Right renal cortex interstitium (tissue), 3 donors: ENCODE measurements at regions not wholly inside any gene's neighbourhood (a gene's known extent, or its start where the extent isn't known, plus 50 kb on each side); places are given as distances from the start of the nearest gene placed in this dataset.
A peak's percentile ranks its signal among the peaks of the same experiment; 100 is the strongest.
"Not testable (repeated sequence)": the region's sequence is repeated elsewhere in the genome, so short reads cannot be mapped to it uniquely, and the experiment has no call there.

Experiments used
- DNase-seq, 3 donors: peaks; one replicate each; pipeline ENCODE4 v3.0.0-alpha.2; 2013; ENCODE audit warnings: low read depth in 3 of 3, low spot score in 2 of 3

GRCh38 chr1:95852483-95853070, 618.6 kb downstream of the RWDD3 start:
- no peak for DNase-seq

DNA sequence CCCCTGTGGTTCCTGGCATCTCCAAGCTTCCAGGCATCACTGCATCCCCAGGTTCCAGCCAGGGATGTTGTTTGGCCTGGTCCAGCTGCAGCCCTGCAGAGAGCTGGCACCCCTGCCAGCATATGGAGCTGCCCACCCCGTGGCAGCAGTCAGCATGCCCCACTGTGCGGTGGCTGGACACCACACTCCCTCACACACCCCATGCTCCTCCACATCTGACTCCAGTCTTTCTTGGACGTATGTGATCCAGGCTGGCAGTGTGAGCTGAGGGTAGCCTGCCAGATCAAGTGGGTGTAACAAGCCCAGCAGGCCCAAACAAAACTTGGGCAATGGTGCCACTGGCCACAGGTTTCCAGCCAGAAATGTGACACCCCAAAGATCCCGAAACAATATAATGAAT, 620.4 kb downstream of the RWDD3 start:
- no peak for DNase-seq

DNA sequence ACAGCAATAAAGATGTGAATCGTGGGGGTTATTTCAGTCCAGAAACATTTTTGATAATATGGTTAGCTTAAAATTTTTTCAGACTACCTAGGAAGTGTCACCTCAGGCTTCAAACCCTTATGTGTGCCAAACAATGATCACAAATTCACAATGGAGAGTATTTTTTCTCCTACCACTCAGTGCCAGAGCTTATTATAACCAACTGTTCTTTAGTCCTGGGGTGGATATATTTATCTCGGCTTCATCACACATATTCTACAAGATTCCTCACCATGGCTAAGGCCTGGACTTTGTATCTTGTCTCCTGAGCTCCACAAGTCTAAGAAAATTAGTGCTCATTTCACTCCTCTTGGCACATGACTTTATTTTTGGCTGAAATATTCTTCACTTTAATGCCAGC, 629.1 kb downstream of the RWDD3 start:
- no peak for DNase-seq

DNA sequence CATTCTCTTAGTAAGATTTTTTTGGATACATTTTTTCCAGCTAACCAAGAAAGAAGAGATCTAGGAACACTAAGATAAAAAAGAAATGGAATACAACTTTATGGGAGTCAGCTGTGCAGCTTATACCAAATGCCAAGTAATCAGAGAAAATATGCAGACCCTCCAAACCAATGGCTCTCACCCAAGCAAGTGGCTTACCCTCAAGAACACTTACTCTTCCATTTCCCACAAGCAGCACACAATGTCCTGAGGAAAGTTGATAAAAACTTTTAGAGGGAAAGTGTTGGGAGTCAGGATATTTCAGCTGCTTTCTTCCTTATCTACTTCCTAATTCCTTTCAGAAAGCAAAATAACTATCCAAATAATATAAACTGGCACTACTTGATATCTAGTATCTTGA, 631.8 kb downstream of the RWDD3 start:
- DNase-seq: no peak

DNA sequence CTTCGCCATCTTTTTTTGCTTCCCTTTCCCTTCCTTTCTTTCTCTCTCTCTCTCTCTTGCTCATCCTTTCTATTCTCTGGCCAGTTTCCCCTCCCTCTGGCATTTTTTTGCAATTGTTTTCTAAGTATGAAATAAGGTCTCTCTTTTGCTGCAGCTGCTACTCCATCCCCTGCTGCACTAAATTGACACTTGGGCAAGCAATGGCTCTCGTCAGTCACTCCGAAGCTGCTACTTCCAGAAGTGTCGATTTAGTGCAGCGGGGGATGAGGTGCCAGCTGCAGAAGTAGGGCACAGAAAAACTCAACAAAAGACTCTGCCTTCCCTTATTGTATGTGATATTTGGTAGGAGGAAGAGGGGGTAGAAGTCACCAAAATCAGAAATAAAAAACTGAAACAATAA, 642.3 kb downstream of the RWDD3 start:
- no peak for DNase-seq

DNA sequence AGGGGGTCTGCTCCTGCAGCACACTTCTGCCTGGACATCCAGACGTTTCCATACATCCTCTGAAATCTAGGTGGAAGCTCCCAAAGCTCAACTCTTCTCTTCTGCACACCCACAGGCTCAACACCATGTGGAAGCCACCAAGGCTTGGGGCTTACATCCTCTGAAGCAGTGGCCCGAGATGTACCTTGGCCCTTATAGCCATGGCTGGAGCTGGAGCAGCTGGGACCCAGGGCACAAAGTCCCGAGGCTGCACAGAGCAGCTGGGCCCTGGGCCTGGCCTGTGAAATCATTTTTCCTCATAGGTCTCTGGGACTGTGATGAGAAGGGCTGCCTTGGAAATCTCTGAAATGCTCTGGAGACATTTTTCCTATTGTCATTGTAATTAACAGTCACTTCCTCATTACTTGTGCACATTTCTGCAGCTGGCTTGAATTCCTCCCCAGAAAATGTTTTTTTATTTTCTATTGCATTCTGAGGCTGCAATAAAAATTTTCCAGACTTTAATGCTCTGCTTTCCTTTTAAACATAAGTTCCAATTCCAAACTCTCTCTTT, 645.6 kb downstream of the RWDD3 start:
- no peak for DNase-seq

- DNase-seq: no peak
These were observed 655.0 kb downstream of the RWDD3 start for GRCh38 chr1:95888941-95889390.

DNA sequence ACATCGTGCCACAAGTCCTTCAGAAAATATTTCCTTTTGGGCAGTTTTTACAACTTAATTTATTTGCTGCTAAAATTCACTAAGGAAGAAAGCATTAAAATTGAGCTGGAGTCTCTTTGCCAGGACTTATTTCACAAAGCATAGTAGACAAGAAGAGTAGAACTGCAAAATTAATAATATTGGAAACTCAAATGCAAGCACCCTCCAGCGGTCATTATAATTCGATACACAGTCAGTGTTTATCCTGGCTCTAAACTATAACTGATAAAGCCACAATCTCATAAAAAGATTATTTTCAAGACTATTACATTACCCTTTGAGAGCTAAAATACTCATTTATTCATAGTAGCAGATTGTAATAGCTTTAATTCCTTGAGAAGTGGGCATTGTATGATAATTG, 655.4 kb downstream of the RWDD3 start:
- no peak for DNase-seq

GRCh38 chr1:95893921-95894320, 659.9 kb downstream of the RWDD3 start:
- DNase-seq: no peak

GRCh38 chr1:95903060-95903459, 669.0 kb downstream of the RWDD3 start:
- no peak for DNase-seq

GRCh38 chr1:95905818-95906395, 671.9 kb downstream of the RWDD3 start:
- no peak for DNase-seq

DNA sequence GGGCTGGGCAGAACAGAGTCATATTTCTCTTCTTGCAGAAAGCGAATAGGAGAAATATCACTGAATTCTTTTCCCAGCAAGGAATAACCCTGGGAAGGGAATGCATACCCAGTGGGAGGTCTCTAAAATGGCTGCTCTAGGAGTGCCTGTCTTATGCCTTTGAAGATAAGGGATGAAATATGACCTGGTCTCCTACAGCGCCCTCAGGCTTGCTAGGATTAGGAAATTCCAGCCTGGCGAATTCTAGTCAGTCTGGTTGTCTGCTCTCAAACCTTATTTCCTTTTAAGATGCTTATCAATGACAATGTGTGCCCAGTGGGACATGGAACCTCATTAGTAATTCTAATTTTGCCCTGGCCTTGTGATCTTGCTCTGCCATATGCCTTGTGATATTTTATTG, 677.7 kb downstream of the RWDD3 start:
- not testable (repeated sequence) for DNase-seq

GRCh38 chr1:95916616-95917015, 682.6 kb downstream of the RWDD3 start:
- no peak for DNase-seq

- DNase-seq: no peak
These were observed 690.7 kb downstream of the RWDD3 start for GRCh38 chr1:95924684-95925083.

GRCh38 chr1:95926331-95926730, 692.3 kb downstream of the RWDD3 start:
- DNase-seq: no peak

DNA sequence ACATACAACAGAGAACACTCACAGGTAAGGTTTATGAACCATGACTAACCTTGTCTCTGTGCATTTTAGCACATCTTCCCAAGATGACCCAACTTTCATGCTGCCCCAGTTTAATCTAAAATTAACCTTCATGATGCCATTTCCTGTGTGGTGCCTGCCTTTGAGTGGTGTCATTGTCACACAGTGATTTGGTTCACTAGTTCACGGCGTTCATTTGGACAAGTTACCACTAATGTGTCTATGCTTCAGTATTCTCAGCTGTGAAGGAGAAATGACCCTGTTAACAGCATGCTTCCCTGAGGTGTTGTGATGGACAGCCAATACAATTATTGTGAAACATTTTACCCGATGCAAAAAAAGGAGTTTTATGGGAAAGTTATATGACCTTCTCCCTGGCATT, 693.1 kb downstream of the RWDD3 start:
- no peak for DNase-seq

- no peak for DNase-seq
These were observed 701.7 kb downstream of the RWDD3 start for GRCh38 chr1:95935719-95936118.

- DNase-seq: no peak
These were observed 707.2 kb downstream of the RWDD3 start for GRCh38 chr1:95941121-95941798.

- DNase-seq: no peak
These were observed 714.0 kb downstream of the RWDD3 start for GRCh38 chr1:95948023-95948422.

DNA sequence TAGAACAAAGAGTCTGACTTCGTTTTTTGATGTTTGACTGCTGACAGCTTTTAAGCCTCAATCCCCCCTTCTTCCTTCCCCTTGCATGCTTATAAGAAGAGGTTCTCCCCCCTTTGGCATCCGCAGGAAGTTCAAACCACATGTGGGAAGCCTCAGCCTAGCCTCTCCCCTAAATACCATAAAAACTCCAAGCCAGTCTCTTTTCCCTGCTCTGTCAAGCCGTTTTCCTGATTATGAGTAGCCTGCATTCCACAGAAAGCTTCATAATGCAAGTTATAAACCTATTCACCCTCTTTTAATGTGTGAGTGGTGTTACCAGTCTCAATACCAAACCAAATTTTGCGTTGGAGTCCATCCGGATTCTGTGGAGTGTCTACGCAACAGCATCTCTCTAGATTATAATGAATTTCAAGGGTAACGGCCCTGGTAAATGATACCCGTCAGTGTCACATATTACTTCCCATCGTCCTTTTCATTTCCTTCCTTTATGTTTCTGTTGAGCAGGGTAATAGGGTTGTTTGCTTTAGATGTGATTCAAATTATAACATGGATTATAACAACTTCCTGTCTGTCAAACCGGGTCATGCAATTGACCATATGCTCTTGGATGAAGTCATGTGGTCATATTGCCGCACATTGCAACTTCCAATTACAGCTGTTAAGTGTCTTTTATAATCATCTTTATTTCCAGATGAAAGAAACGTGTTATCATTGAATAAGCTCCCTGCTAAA, 717.5 kb downstream of the RWDD3 start:
- peak; percentile 40 to 68 (median 60) for DNase-seq

- peak in 1 of 3 donors; percentile 10 for DNase-seq
These were observed 719.0 kb downstream of the RWDD3 start for GRCh38 chr1:95953015-95953414.
